Fibroblast of the aortic adventitia (primary cell): ENCODE measurements at regions not wholly inside any gene's neighbourhood (a gene's known extent, or its start where the extent isn't known, plus 50 kb on each side); places are given as distances from the start of the nearest gene placed in this dataset.

Source experiments
- DNase-seq: peaks from one replicate; pipeline ENCODE4 v3.0.0-alpha.2; 2010; ENCODE audit warnings: low read depth
- H3K4me3 ChIP-seq: 2 replicates; pipeline ENCODE4 v1.5.1; 2011; ENCODE audit warnings: low read depth, mild to moderate bottlenecking, control low read depth, low read length, moderate library complexity
- TF ChIP-seq, protein P1 (sequence below): IDR thresholded peaks from 2 replicates; pipeline ENCODE4 v1.5.1; 2011; ENCODE audit warnings: mild to moderate bottlenecking, low read length, control low read depth, inconsistent platforms; ENCODE audit not compliant: insufficient read depth

DNA sequence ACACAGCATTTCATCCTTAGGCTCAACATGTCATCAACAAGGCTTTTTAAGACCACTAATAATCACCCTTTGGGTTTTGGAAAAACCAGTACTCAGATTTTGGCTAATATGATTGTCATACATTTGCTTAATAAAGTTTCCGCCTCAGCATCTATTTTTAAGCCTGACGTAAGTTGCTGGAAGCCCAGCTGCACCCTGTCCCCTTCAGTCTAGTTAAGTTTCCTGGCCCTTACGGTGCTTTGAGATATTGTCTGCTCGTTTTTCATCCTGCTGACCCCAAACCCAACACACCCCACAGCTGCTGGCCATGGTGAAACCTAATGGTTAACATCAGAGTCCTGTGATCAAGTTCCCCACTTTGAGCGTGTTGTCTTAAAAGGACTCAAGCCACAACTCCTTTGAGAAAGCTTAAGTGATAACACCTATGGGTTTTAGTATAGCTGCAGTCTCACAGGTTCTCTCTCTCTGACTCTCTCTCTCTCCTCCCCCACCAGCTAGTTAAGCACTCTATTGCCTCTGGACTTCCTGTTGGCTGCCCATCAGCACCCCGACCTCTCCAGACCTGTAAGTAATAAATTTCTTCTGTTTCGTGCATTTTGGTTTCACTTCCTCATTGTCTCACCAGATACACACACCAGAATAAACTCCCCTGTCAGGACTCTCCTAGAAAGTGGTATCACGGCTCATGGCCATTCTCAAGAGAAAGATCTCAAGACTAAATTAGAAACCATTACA lies 802.0 kb downstream of the C6orf118 start:
- no peak overlapping the region for H3K4me3 ChIP-seq
- DNase-seq = no peak
- TF ChIP-seq, protein P1, sequence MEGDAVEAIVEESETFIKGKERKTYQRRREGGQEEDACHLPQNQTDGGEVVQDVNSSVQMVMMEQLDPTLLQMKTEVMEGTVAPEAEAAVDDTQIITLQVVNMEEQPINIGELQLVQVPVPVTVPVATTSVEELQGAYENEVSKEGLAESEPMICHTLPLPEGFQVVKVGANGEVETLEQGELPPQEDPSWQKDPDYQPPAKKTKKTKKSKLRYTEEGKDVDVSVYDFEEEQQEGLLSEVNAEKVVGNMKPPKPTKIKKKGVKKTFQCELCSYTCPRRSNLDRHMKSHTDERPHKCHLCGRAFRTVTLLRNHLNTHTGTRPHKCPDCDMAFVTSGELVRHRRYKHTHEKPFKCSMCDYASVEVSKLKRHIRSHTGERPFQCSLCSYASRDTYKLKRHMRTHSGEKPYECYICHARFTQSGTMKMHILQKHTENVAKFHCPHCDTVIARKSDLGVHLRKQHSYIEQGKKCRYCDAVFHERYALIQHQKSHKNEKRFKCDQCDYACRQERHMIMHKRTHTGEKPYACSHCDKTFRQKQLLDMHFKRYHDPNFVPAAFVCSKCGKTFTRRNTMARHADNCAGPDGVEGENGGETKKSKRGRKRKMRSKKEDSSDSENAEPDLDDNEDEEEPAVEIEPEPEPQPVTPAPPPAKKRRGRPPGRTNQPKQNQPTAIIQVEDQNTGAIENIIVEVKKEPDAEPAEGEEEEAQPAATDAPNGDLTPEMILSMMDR = no peak

DNA sequence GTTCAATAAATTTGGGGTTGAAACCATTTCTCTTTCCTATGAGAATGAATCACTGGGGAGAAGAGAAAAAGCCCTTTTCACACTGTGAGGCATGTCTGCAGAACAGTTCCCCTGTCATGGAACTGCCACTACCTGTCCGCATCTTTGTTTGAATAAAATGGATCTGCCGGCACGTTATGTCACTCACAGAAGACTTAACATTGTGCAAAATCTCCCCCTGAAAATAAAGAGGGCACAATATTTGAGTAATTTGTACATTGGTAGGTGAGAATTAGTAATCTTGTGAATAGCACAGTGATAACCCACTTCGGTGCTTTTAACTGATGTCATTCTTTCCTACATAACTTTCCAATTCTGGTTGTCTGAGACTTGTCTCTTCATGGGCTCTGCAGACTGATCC lies 804.0 kb downstream of the C6orf118 start:
- DNase-seq = no peak
- TF ChIP-seq, protein P1 = no peak
- H3K4me3 ChIP-seq = no peak overlapping the region

DNA sequence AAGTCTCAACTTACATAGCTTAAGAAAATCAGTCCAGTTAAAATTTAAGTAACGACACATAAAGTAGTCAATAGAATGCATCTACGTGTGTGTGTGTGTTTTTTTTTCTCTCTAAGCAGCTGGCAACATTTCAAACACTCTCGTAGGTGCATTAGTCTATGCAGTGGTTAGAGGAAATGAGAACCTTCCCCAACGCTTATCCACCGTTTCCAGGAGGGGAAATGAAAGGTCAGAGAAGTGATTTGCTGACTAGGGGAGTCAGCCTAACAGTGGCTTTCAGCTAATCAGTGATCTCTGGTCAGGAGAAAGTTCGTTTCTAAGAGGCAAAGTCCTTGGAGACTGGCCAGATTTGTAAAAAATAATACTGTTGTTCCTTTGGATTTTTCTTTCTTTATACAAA lies 806.6 kb downstream of the C6orf118 start:
- DNase-seq = no peak
- H3K4me3 ChIP-seq = no peak overlapping the region
- TF ChIP-seq, protein P1 = no peak

DNA sequence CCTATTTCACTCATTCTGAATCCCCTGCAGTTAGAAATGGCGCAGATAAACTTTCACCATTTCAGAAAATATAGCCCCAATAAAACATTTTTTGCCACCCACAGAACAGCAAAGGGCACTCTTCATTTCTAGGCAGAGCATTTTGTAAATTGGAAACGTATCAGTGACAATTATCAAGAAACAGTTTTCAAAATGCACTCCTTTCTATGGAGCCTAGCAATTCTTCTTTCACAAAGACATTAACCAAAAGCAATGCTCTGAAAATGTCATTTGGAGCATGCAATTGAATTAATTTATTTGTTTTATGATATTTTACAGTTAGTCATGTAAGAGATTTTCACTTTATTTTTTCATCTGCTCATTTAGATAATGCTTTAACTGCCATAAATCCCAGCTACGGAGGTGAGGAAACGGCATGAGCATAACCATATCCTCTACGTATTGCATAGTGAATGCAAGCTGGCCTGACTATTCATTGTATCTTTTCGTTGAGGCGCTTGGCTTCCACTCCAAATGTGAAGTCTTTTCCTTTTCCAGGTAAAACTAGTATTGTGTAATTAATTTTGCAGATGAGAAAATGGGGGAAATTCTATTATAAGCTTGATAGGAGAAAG lies 813.4 kb downstream of the C6orf118 start:
- H3K4me3 ChIP-seq = no peak overlapping the region
- DNase-seq = no peak
- TF ChIP-seq, protein P1 = no peak

DNA sequence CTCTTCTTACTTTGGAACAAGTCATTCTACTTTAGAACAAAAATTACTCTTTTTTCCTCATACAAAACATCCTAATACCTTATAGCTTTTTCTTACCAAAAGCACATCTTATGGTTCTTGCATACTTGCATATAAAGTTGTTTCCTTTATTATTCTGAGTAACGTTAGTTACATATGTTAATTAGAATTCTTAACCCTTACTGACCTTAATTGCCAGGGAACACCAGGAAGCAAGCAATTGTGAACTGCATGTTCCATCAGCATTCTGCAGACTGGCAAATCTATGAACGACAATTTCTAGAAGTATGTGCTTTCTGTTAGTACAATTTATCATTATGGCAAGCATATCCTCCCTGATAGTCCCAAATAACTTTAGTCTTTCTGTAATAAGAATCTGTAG lies 831.0 kb downstream of the C6orf118 start:
- no peak overlapping the region for H3K4me3 ChIP-seq
- TF ChIP-seq, protein P1 = no peak
- DNase-seq = no peak

DNA sequence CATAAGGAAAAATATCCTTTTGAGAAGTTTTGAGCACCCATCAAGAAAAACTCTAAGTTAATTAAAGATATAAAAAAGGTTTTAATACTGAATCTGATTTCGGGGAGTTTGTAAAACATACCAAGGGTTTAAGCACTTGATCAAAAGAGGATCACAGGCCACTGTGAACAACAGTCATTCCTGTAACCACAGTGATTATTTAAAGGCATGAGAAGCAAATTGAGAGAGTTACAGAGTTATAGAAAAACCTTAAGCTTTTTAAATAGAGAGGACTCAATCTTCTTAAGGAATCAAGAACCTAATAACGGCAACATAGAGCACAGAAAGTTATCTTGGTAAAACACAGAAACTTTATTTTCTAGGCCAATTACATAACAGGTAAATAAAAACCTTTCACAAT lies 831.6 kb downstream of the C6orf118 start:
- TF ChIP-seq, protein P1 = no peak
- no peak overlapping the region for H3K4me3 ChIP-seq
- DNase-seq = no peak
